Vagina (tissue), 2 donors: ENCODE measurements at regions not wholly inside any gene's neighbourhood (a gene's known extent, or its start where the extent isn't known, plus 50 kb on each side); places are given as distances from the start of the nearest gene placed in this dataset.

Experiments
- CTCF ChIP-seq, 3 experiments: fragments of 450-650 bp in 2 of 3; fragments of 200-600 bp in 1 of 3; sonication (generic) in 1 of 3; IDR thresholded peaks; one replicate each; pipeline ENCODE4 v1.5.1; 2017 to 2019; ENCODE audit warnings: antibody characterized with exemption in 3 of 3, mild to moderate bottlenecking in 2 of 3, moderate library complexity in 2 of 3
- POLR2A ChIP-seq, 2 donors: fragments of 450-650 bp; IDR thresholded peaks; one replicate each; pipeline ENCODE4 v1.6.1; 2017; ENCODE audit warnings: antibody characterized with exemption in 2 of 2, mild to moderate bottlenecking in 2 of 2, moderate library complexity in 2 of 2

GRCh38 chr12:107631715-107632114 is 53.9 kb upstream of the PWP1 start:
- no peak for TF ChIP-seq CTCF (IDR thresholded peaks at IDR 0.05)
- TF ChIP-seq POLR2A (IDR thresholded peaks at IDR 0.05), result no peak
